Neural cell (in vitro differentiated cells): ENCODE measurements at regions not wholly inside any gene's neighbourhood (a gene's known extent, or its start where the extent isn't known, plus 50 kb on each side); places are given as distances from the start of the nearest gene placed in this dataset.

Experiments used
- H2AFZ ChIP-seq: fragments of 200-600, 300-800 bp; sonication (generic), shearing (Covaris generic); 2 replicates; pipeline ENCODE4 v1.6.0; 2014; ENCODE audit warnings: low read depth, mild to moderate bottlenecking, antibody characterized with exemption, low read length, moderate library complexity
- H3F3A ChIP-seq: fragments of 200-600 bp; shearing (Covaris generic); 2 replicates; pipeline ENCODE4 v1.6.1; 2016; ENCODE audit warnings: mild to moderate bottlenecking, moderate library complexity, mixed read lengths, antibody characterized with exemption, low read length; ENCODE audit not compliant: insufficient read depth, poor library complexity, severe bottlenecking
- H3K27ac ChIP-seq: fragments of 200-600, 300-800 bp; sonication (generic), shearing (Covaris generic); 2 replicates; pipeline ENCODE4 v1.5.1; 2014; ENCODE audit warnings: mild to moderate bottlenecking, low read length, moderate library complexity
- H3K27me3 ChIP-seq: fragments of 300-800, 200-600 bp; sonication (generic), shearing (Covaris generic); 2 replicates; pipeline ENCODE4 v1.6.0; 2014; ENCODE audit warnings: mild to moderate bottlenecking, low read depth, low read length, moderate library complexity; ENCODE audit not compliant: insufficient read depth
- H3K36me3 ChIP-seq: fragments of 300-800, 200-600 bp; sonication (generic), shearing (Covaris generic); 2 replicates; pipeline ENCODE4 v1.5.1; 2014; ENCODE audit warnings: mild to moderate bottlenecking, antibody characterized with exemption, low read length, moderate library complexity; ENCODE audit not compliant: insufficient read depth
- H3K4me2 ChIP-seq: fragments of 300-800, 200-600 bp; sonication (generic), shearing (Covaris generic); 2 replicates; pipeline ENCODE4 v1.6.0; 2014; ENCODE audit warnings: mild to moderate bottlenecking, low read length
- H3K4me3 ChIP-seq: fragments of 300-800, 200-600 bp; sonication (generic), shearing (Covaris generic); 2 replicates; pipeline ENCODE4 v1.5.1; 2014; ENCODE audit warnings: mild to moderate bottlenecking, low read length, moderate library complexity
- H3K79me2 ChIP-seq: fragments of 200-600 bp; shearing (Covaris generic); replicated peaks from 2 replicates; pipeline ENCODE4 v1.6.0; 2014; ENCODE audit warnings: mild to moderate bottlenecking, low read length, moderate library complexity; ENCODE audit not compliant: insufficient read depth
- H3K9ac ChIP-seq: fragments of 300-800, 200-600 bp; sonication (generic), shearing (Covaris generic); 2 replicates; pipeline ENCODE4 v1.6.1; 2016; ENCODE audit warnings: mild to moderate bottlenecking, low read length, mixed read lengths
- H3K9me2 ChIP-seq: fragments of 200-600 bp; shearing (Covaris generic); 2 replicates; pipeline ENCODE4 v1.6.1; 2016; ENCODE audit warnings: mild to moderate bottlenecking, low read length, mixed read lengths; ENCODE audit not compliant: insufficient read depth
- H3K9me3 ChIP-seq: fragments of 200-600, 300-800 bp; sonication (generic), shearing (Covaris generic); 2 replicates; pipeline ENCODE4 v1.6.1; 2016; ENCODE audit warnings: mild to moderate bottlenecking, mixed run types, low read length, moderate library complexity, mixed read lengths
- H4K20me1 ChIP-seq: fragments of 200-600 bp; shearing (Covaris generic); 2 replicates; pipeline ENCODE4 v1.6.1; 2016; ENCODE audit warnings: mild to moderate bottlenecking, mixed run types; ENCODE audit not compliant: insufficient read depth
- EP300 ChIP-seq: fragments of 450-650 bp; conservative IDR thresholded peaks from 2 replicates; pipeline ENCODE4 v1.6.1; 2014; ENCODE audit warnings: antibody characterized with exemption, mild to moderate bottlenecking, moderate library complexity; ENCODE audit not compliant: poor library complexity, severe bottlenecking
- EZH2 ChIP-seq: fragments of 200-600, 300-800 bp; shearing (Covaris generic), sonication (generic); IDR thresholded peaks from 2 replicates; pipeline ENCODE4 v1.6.1; 2014; ENCODE audit warnings: antibody characterized with exemption, low read length, borderline replicate concordance, mild to moderate bottlenecking; ENCODE audit not compliant: insufficient read depth, poor library complexity, severe bottlenecking
- MXI1 ChIP-seq: fragments of 450-650 bp; conservative IDR thresholded peaks from 2 replicates; pipeline ENCODE4 v1.6.1; 2014; ENCODE audit warnings: antibody characterized with exemption, mild to moderate bottlenecking; ENCODE audit not compliant: poor library complexity, severe bottlenecking
- POLR2AphosphoS5 ChIP-seq: IDR thresholded peaks from 2 replicates; pipeline ENCODE4 v1.6.1; 2012
- RAD21 ChIP-seq: fragments of 450-650 bp; conservative IDR thresholded peaks from 2 replicates; pipeline ENCODE4 v1.6.1; 2014; ENCODE audit warnings: antibody characterized with exemption, mild to moderate bottlenecking, moderate library complexity
- SMC3 ChIP-seq: fragments of 450-650 bp; conservative IDR thresholded peaks from 2 replicates; pipeline ENCODE4 v1.6.1; 2014; ENCODE audit warnings: antibody characterized with exemption, mild to moderate bottlenecking, moderate library complexity; ENCODE audit not compliant: poor library complexity
- TAF1 ChIP-seq: IDR thresholded peaks from 2 replicates; pipeline ENCODE4 v1.6.1; 2012; ENCODE audit warnings: low read depth
- TF ChIP-seq, protein P1 (sequence below): IDR thresholded peaks from 2 replicates; pipeline ENCODE4 v1.6.1; 2012; ENCODE audit warnings: borderline replicate concordance
- TF ChIP-seq, protein P2 (sequence below): fragments of 450-650 bp; IDR thresholded peaks from 2 replicates; pipeline ENCODE4 v1.5.1; 2014; ENCODE audit warnings: antibody characterized with exemption, mild to moderate bottlenecking, moderate library complexity; ENCODE audit not compliant: poor library complexity, severe bottlenecking

DNA sequence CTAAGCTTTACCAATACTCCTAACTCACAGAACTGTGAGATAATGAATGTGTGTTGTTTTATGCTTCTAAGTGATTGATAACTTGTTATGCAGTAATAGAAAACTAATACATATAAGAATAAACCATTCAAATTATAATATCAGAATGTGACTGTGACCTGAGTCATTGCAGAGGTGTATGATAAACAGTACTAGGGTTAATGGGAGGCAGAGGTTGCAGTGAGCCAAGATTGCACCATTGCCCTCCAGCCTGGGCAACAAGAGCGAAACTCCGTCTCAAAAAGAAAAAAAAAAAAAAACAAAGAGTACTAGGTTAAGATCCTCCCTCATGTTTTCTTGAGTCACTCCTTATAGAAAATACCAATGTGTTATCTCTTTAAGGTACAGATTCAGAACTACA is 950.3 kb downstream of the SORCS1 start:
- TF ChIP-seq EZH2 (no peak), EP300 (no peak), RAD21 (no peak), SMC3 (no peak), MXI1 (no peak), POLR2AphosphoS5 (no peak), TAF1 (no peak)
- TF ChIP-seq, protein P1, sequence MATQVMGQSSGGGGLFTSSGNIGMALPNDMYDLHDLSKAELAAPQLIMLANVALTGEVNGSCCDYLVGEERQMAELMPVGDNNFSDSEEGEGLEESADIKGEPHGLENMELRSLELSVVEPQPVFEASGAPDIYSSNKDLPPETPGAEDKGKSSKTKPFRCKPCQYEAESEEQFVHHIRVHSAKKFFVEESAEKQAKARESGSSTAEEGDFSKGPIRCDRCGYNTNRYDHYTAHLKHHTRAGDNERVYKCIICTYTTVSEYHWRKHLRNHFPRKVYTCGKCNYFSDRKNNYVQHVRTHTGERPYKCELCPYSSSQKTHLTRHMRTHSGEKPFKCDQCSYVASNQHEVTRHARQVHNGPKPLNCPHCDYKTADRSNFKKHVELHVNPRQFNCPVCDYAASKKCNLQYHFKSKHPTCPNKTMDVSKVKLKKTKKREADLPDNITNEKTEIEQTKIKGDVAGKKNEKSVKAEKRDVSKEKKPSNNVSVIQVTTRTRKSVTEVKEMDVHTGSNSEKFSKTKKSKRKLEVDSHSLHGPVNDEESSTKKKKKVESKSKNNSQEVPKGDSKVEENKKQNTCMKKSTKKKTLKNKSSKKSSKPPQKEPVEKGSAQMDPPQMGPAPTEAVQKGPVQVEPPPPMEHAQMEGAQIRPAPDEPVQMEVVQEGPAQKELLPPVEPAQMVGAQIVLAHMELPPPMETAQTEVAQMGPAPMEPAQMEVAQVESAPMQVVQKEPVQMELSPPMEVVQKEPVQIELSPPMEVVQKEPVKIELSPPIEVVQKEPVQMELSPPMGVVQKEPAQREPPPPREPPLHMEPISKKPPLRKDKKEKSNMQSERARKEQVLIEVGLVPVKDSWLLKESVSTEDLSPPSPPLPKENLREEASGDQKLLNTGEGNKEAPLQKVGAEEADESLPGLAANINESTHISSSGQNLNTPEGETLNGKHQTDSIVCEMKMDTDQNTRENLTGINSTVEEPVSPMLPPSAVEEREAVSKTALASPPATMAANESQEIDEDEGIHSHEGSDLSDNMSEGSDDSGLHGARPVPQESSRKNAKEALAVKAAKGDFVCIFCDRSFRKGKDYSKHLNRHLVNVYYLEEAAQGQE: no peak
- TF ChIP-seq, protein P2, sequence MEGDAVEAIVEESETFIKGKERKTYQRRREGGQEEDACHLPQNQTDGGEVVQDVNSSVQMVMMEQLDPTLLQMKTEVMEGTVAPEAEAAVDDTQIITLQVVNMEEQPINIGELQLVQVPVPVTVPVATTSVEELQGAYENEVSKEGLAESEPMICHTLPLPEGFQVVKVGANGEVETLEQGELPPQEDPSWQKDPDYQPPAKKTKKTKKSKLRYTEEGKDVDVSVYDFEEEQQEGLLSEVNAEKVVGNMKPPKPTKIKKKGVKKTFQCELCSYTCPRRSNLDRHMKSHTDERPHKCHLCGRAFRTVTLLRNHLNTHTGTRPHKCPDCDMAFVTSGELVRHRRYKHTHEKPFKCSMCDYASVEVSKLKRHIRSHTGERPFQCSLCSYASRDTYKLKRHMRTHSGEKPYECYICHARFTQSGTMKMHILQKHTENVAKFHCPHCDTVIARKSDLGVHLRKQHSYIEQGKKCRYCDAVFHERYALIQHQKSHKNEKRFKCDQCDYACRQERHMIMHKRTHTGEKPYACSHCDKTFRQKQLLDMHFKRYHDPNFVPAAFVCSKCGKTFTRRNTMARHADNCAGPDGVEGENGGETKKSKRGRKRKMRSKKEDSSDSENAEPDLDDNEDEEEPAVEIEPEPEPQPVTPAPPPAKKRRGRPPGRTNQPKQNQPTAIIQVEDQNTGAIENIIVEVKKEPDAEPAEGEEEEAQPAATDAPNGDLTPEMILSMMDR: no peak
- no peak overlapping the region for H2AFZ ChIP-seq
- no peaks in the 10 kb centered on the region for H3K9me3 ChIP-seq
- H3K36me3 ChIP-seq: no peaks in the 10 kb centered on the region
- no peak overlapping the region for H3K4me2 ChIP-seq
- no peaks in the 10 kb centered on the region for H3F3A ChIP-seq
- H3K27me3 ChIP-seq: no peaks in the 10 kb centered on the region
- no peak overlapping the region for H3K27ac ChIP-seq
- no peaks in the 10 kb centered on the region for H4K20me1 ChIP-seq
- no peaks in the 10 kb centered on the region for H3K79me2 ChIP-seq
- H3K9me2 ChIP-seq: no peaks in the 10 kb centered on the region
- H3K9ac ChIP-seq: no peak overlapping the region
- H3K4me3 ChIP-seq: no peak overlapping the region

DNA sequence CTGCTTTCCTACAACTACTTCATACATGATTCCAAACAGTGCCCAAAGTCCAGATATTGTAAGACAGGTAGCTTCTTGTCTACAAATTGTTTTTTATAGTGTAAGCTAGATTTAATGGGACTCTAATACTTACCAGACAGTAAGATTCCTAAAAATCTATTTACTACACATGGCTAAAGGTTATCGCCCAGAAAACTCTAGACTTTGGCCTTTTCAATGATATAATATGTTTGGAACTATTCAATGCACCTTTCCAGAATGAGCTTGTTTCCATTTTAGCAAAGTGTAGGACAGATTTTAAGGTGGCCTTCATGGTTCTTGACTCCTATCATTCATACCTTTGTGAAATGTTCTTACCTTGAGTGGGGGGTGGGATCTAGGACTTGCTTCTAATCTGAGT is 951.0 kb downstream of the SORCS1 start:
- Histone ChIP-seq H3K4me2 (no peak overlapping the region), H3K9ac (no peak overlapping the region), H3F3A (no peaks in the 10 kb centered on the region), H3K36me3 (no peaks in the 10 kb centered on the region), H3K27me3 (no peaks in the 10 kb centered on the region), H2AFZ (no peak overlapping the region), H3K9me3 (no peaks in the 10 kb centered on the region), H3K4me3 (no peak overlapping the region), H3K27ac (no peak overlapping the region), H4K20me1 (no peaks in the 10 kb centered on the region), H3K79me2 (no peaks in the 10 kb centered on the region), H3K9me2 (no peaks in the 10 kb centered on the region)
- TF ChIP-seq POLR2AphosphoS5 (no peak), EP300 (no peak), RAD21 (no peak), TAF1 (no peak), MXI1 (no peak), EZH2 (no peak), SMC3 (no peak)
- TF ChIP-seq, protein P2: no peak
- TF ChIP-seq, protein P1: no peak
